Mesenchymal stem cell (in vitro differentiated cells and primary cell): ENCODE measurements at regions not wholly inside any gene's neighbourhood (a gene's known extent, or its start where the extent isn't known, plus 50 kb on each side); places are given as distances from the start of the nearest gene placed in this dataset.

Experiments
- DNase-seq: peaks from one replicate; pipeline ENCODE4 v3.0.0-alpha.2; 2013
- H2AFZ ChIP-seq: one replicate; pipeline ENCODE4 v1.6.1; 2013; ENCODE audit warnings: low read depth, mild to moderate bottlenecking, control low read depth, inconsistent platforms, low read length, moderate library complexity
- H2AK5ac ChIP-seq: 2 replicates; pipeline ENCODE4 v1.6.1; 2013; ENCODE audit warnings: low read length, moderate library complexity, mild to moderate bottlenecking, inconsistent platforms; ENCODE audit not compliant: severe bottlenecking
- H2BK120ac ChIP-seq: one replicate; pipeline ENCODE4 v1.6.1; 2013; ENCODE audit warnings: low read depth, mild to moderate bottlenecking, inconsistent platforms, low read length, moderate library complexity
- H2BK12ac ChIP-seq, 2 experiments: one replicate each; pipeline ENCODE4 v1.6.1; 2013; ENCODE audit warnings: inconsistent platforms in 2 of 2, low read length in 2 of 2, mild to moderate bottlenecking in 2 of 2, moderate library complexity in 2 of 2, control low read depth in 1 of 2
- H2BK15ac ChIP-seq: one replicate; pipeline ENCODE4 v1.6.1; 2013; ENCODE audit warnings: mild to moderate bottlenecking, low read depth, inconsistent platforms; ENCODE audit not compliant: poor library complexity, severe bottlenecking
- H2BK5ac ChIP-seq: 2 replicates; pipeline ENCODE4 v1.6.1; 2013; ENCODE audit warnings: low read depth, mild to moderate bottlenecking, low read length, control low read depth, inconsistent platforms; ENCODE audit not compliant: poor library complexity, severe bottlenecking
- H3K14ac ChIP-seq, 2 experiments: one replicate each; pipeline ENCODE4 v1.6.1; 2013; ENCODE audit warnings: inconsistent platforms in 2 of 2, low read length in 2 of 2, control low read depth in 1 of 2, mild to moderate bottlenecking in 1 of 2, moderate library complexity in 1 of 2
- H3K18ac ChIP-seq, 2 experiments: one replicate each; pipeline ENCODE4 v1.6.1; 2013; ENCODE audit warnings: inconsistent platforms in 2 of 2, low read length in 2 of 2, control low read depth in 1 of 2, low read depth in 1 of 2, mild to moderate bottlenecking in 1 of 2
- H3K23ac ChIP-seq, 2 experiments: one replicate each; pipeline ENCODE4 v1.6.1; 2013; ENCODE audit warnings: inconsistent platforms in 2 of 2, low read length in 2 of 2, mild to moderate bottlenecking in 2 of 2, moderate library complexity in 2 of 2, control low read depth in 1 of 2
- H3K27ac ChIP-seq: 2 replicates; pipeline ENCODE4 v1.5.1; 2013; ENCODE audit warnings: mild to moderate bottlenecking, moderate library complexity, low read length, control low read depth, inconsistent platforms; ENCODE audit not compliant: poor library complexity, severe bottlenecking
- H3K27me3 ChIP-seq, 2 experiments: 2 replicates each; pipeline versions ENCODE4 v1.6.1 to v1.7.0; 2013; ENCODE audit warnings: low read length in 2 of 2, mild to moderate bottlenecking in 2 of 2, moderate library complexity in 2 of 2, control low read depth in 1 of 2, inconsistent platforms in 1 of 2; ENCODE audit not compliant: control insufficient read depth in 1 of 2, insufficient read depth in 1 of 2
- H3K36me3 ChIP-seq, 2 experiments: 2 replicates each; pipeline versions ENCODE4 v1.6.1 to v1.7.0; 2013; ENCODE audit warnings: low read length in 2 of 2, control low read depth in 1 of 2, inconsistent platforms in 1 of 2, low read depth in 1 of 2, mild to moderate bottlenecking in 1 of 2; ENCODE audit not compliant: insufficient read depth in 2 of 2, control insufficient read depth in 1 of 2
- H3K4ac ChIP-seq, 2 experiments: one replicate each; pipeline ENCODE4 v1.6.1; 2013; ENCODE audit warnings: inconsistent platforms in 2 of 2, low read length in 2 of 2, mild to moderate bottlenecking in 2 of 2, moderate library complexity in 2 of 2, control low read depth in 1 of 2, low read depth in 1 of 2
- H3K4me1 ChIP-seq: 2 replicates; pipeline ENCODE4 v1.6.1; 2013; ENCODE audit warnings: low read depth, low read length, control low read depth; ENCODE audit not compliant: control insufficient read depth, insufficient read depth
- H3K4me2 ChIP-seq: 2 replicates; pipeline ENCODE4 v1.6.1; 2013; ENCODE audit warnings: low read length, mild to moderate bottlenecking, inconsistent platforms; ENCODE audit not compliant: poor library complexity, severe bottlenecking
- H3K4me3 ChIP-seq, 2 experiments: 2 replicates each; pipeline versions ENCODE4 v1.5.1 to v1.7.0; 2013; ENCODE audit warnings: low read length in 2 of 2, mild to moderate bottlenecking in 2 of 2, control low read depth in 1 of 2, low read depth in 1 of 2; ENCODE audit not compliant: insufficient read depth in 1 of 2
- H3K79me1 ChIP-seq: replicated peaks from 2 replicates; pipeline ENCODE4 v1.6.1; 2013; ENCODE audit warnings: mild to moderate bottlenecking, control low read depth, low read length, inconsistent platforms; ENCODE audit not compliant: poor library complexity, severe bottlenecking
- H3K9ac ChIP-seq: 2 replicates; pipeline ENCODE4 v1.7.0; 2013; ENCODE audit warnings: mild to moderate bottlenecking, low read length, moderate library complexity
- H3K9me3 ChIP-seq: 2 replicates; pipeline ENCODE4 v1.7.0; 2013; ENCODE audit warnings: mild to moderate bottlenecking, low read length; ENCODE audit not compliant: control insufficient read depth
- H4K8ac ChIP-seq: one replicate; pipeline ENCODE4 v1.6.1; 2013; ENCODE audit warnings: inconsistent platforms, mild to moderate bottlenecking, low read length, moderate library complexity
- H4K91ac ChIP-seq: one replicate; pipeline ENCODE4 v1.6.1; 2013; ENCODE audit warnings: mild to moderate bottlenecking, low read length, inconsistent platforms
- WGBS: methylation state at CpG from one replicate; pipeline ENCODE4 v1.1.7; 2013; ENCODE audit warnings: mixed read lengths; 5-methylcytosine and 5-hydroxymethylcytosine counted together

GRCh38 chr18:46369323-46369722 is 265.1 kb downstream of the HAUS1 start:
- Histone ChIP-seq H2BK15ac (no peak overlapping the region), H3K9ac (no peak overlapping the region), H3K4me2 (no peak overlapping the region), H3K27ac (no peak overlapping the region), H4K8ac (no peak overlapping the region), H3K36me3 (no peaks in the 10 kb centered on the region), H3K4me3 (no peak overlapping the region), H3K27me3 (peaks cover 6 to 22% of the 10 kb centered on the region in 2 experiments), H3K4me1 (no peaks in the 10 kb centered on the region), H2BK12ac (no peak overlapping the region), H3K79me1 (no peaks in the 10 kb centered on the region), H3K4ac (no peak overlapping the region), H3K18ac (no peak overlapping the region), H3K9me3 (no peaks in the 10 kb centered on the region), H2BK120ac (no peak overlapping the region), H2AFZ (no peak overlapping the region), H2BK5ac (no peak overlapping the region), H3K14ac (no peak overlapping the region), H2AK5ac (no peak overlapping the region), H3K23ac (no peak overlapping the region), H4K91ac (no peak overlapping the region)
- DNase-seq = no peak
- no CpG with 5 or more reads among the region's 4 CpGs for WGBS

DNA sequence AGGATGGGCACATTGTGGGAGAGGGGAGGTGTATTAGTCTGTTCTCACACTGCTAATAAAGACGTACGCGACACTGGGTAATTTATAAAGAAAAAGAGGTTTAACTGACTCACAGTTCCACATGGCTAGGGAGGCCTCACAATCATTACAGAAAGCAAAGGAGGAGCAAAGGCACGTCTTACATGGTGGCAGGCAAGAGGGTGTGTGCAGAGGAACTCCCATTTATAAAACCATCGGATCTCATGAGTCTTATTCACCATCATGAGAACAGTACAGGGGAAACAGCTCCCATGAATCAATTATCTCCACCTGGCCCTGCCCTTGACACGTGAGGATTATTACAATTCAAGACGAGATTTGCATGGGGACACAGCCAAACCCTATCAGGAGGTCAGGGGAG is 266.7 kb downstream of the HAUS1 start:
- Histone ChIP-seq H4K8ac (no peak overlapping the region), H2AFZ (no peak overlapping the region), H2BK5ac (no peak overlapping the region), H3K27ac (no peak overlapping the region), H2BK15ac (no peak overlapping the region), H3K79me1 (no peaks in the 10 kb centered on the region), H3K18ac (no peak overlapping the region), H4K91ac (no peak overlapping the region), H3K4ac (no peak overlapping the region), H2AK5ac (no peak overlapping the region), H3K27me3 (peaks cover 6 to 26% of the 10 kb centered on the region in 2 experiments), H3K36me3 (no peaks in the 10 kb centered on the region), H3K9ac (no peak overlapping the region), H2BK120ac (no peak overlapping the region), H2BK12ac (no peak overlapping the region), H3K4me3 (no peak overlapping the region), H3K14ac (no peak overlapping the region), H3K23ac (no peak overlapping the region), H3K4me2 (no peak overlapping the region), H3K4me1 (no peaks in the 10 kb centered on the region), H3K9me3 (no peaks in the 10 kb centered on the region)
- DNase-seq = no peak
- whole genome bisulfite sequencing = 77% methylated on average over 7 of the region's 7 CpGs

DNA sequence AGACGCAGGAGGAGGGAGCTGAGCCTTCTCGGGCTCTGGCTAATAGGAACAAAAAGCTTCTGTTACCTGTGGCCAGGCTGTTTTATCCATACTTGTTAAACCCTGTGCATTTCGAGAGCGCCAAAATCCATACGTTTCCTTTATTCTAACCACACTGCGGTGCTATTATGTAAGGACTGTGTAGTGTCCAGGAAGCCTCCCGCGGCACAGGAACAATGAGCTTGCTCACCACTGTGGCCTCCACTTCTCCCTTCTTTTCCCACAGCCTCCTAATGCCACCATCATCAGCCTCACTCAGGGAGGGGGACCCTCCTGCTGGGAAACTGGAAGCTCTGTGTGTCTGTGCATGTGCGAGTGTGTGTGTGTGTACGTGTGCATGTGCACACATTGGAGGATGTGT is 268.5 kb downstream of the HAUS1 start:
- Histone ChIP-seq H3K27me3 (peaks cover 11 to 22% of the 10 kb centered on the region in 2 experiments), H2BK15ac (no peak overlapping the region), H2AK5ac (no peak overlapping the region), H3K18ac (no peak overlapping the region), H3K4ac (no peak overlapping the region), H3K4me3 (no peak overlapping the region), H3K4me1 (no peaks in the 10 kb centered on the region), H3K14ac (no peak overlapping the region), H2BK12ac (no peak overlapping the region), H3K9me3 (no peaks in the 10 kb centered on the region), H3K27ac (no peak overlapping the region), H2AFZ (no peak overlapping the region), H2BK120ac (no peak overlapping the region), H4K8ac (no peak overlapping the region), H2BK5ac (no peak overlapping the region), H3K79me1 (no peaks in the 10 kb centered on the region), H3K4me2 (no peak overlapping the region), H3K23ac (no peak overlapping the region), H3K36me3 (no peaks in the 10 kb centered on the region), H4K91ac (no peak overlapping the region), H3K9ac (no peak overlapping the region)
- 94% methylated on average over 8 of the region's 10 CpGs for WGBS
- DNase-seq = no peak

DNA sequence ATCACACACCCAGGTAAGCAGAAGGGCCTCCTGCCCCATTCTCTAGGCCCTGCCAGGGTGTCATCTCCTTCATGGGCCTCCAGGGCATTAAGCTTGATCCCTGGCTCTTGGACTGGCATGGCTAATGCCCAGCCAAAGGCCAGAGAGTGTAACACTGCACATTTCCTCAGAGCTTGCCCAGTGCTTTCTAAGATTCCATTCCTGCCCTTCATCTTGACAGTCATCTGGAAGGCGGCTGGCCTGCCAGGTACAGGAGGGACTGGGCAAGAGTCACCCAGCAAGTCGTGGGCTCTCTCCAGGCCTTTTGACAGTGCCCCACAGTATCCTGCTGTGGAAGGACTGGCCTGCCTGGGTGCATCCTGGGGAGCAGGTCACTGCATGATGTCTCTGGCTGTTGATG is 268.9 kb downstream of the HAUS1 start:
- Histone ChIP-seq H3K36me3 (no peaks in the 10 kb centered on the region), H3K18ac (no peak overlapping the region)

More for the DNA sequence above, 268.9 kb downstream of the HAUS1 start:
- no peak overlapping the region for H3K23ac ChIP-seq
- H4K91ac ChIP-seq = no peak overlapping the region
- H3K4me3 ChIP-seq = no peak overlapping the region
- H3K9ac ChIP-seq = no peak overlapping the region
- no peak overlapping the region for H3K4me2 ChIP-seq
- no peak overlapping the region for H2BK120ac ChIP-seq
- no peak overlapping the region for H4K8ac ChIP-seq
- no peak overlapping the region for H2BK5ac ChIP-seq
- no peak overlapping the region for H2AK5ac ChIP-seq
- H3K4me1 ChIP-seq = no peaks in the 10 kb centered on the region
- H3K27me3 ChIP-seq = peaks cover 14 to 19% of the 10 kb centered on the region in 2 experiments
- no peaks in the 10 kb centered on the region for H3K9me3 ChIP-seq
- no peak overlapping the region for H2BK12ac ChIP-seq
- H3K14ac ChIP-seq = no peak overlapping the region
- no peak overlapping the region for H2BK15ac ChIP-seq
- WGBS = 72% methylated on average over 2 of the region's 2 CpGs
- no peak overlapping the region for H2AFZ ChIP-seq
- no peak overlapping the region for H3K27ac ChIP-seq
- no peak overlapping the region for H3K4ac ChIP-seq
- DNase-seq = no peak
- H3K79me1 ChIP-seq = no peaks in the 10 kb centered on the region
